ENCODE measurements at regions not wholly inside any gene's neighbourhood (a gene's known extent, or its start where the extent isn't known, plus 50 kb on each side); places are given as distances from the start of the nearest gene placed in this dataset.

GRCh38 chr15:60226924-60227323, 170.9 kb downstream of the ANXA2 start:
- TF ChIP-seq, protein P1, sequence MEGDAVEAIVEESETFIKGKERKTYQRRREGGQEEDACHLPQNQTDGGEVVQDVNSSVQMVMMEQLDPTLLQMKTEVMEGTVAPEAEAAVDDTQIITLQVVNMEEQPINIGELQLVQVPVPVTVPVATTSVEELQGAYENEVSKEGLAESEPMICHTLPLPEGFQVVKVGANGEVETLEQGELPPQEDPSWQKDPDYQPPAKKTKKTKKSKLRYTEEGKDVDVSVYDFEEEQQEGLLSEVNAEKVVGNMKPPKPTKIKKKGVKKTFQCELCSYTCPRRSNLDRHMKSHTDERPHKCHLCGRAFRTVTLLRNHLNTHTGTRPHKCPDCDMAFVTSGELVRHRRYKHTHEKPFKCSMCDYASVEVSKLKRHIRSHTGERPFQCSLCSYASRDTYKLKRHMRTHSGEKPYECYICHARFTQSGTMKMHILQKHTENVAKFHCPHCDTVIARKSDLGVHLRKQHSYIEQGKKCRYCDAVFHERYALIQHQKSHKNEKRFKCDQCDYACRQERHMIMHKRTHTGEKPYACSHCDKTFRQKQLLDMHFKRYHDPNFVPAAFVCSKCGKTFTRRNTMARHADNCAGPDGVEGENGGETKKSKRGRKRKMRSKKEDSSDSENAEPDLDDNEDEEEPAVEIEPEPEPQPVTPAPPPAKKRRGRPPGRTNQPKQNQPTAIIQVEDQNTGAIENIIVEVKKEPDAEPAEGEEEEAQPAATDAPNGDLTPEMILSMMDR (IDR thresholded peaks at IDR 0.05 in 2 of 3, conservative IDR thresholded peaks at IDR 0.05 in 1 of 3; ENCODE audit: borderline replicate concordance in 1 of 3, insufficient read depth in 1 of 3, low read depth in 2 of 3, low read length in 2 of 3), result no peak
- no peak for TF ChIP-seq FOSL1 (IDR thresholded peaks at IDR 0.05; ENCODE audit: low read depth)

All from HCT116 (cell line).